Liver (tissue), 7 donors: ENCODE measurements at regions not wholly inside any gene's neighbourhood (a gene's known extent, or its start where the extent isn't known, plus 50 kb on each side); places are given as distances from the start of the nearest gene placed in this dataset.

ENCODE experiments used
- DNase-seq: peaks from one replicate; pipeline ENCODE4 v3.0.0-alpha.2; 2017; ENCODE audit warnings: low spot score
- H3K27ac ChIP-seq, 2 donors: one replicate each; pipeline ENCODE4 v1.7.0; 2013; ENCODE audit warnings: inconsistent platforms in 2 of 2, low read length in 2 of 2, control low read depth in 1 of 2, low read depth in 1 of 2, mild to moderate bottlenecking in 1 of 2
- H3K27me3 ChIP-seq, 4 donors: one replicate each; pipeline versions ENCODE4 v1.6.1 to v1.7.0; 2013; ENCODE audit warnings: low read length in 3 of 4, inconsistent platforms in 1 of 4, mild to moderate bottlenecking in 1 of 4, moderate library complexity in 1 of 4; ENCODE audit not compliant: control insufficient read depth in 4 of 4, insufficient read depth in 4 of 4
- H3K36me3 ChIP-seq, 4 donors: one replicate each; pipeline versions ENCODE4 v1.6.1 to v1.7.0; 2013; ENCODE audit warnings: low read length in 3 of 4, mild to moderate bottlenecking in 3 of 4, low read depth in 1 of 4, moderate library complexity in 1 of 4; ENCODE audit not compliant: control insufficient read depth in 4 of 4, insufficient read depth in 3 of 4
- H3K4me1 ChIP-seq, 4 donors: one replicate each; pipeline versions ENCODE4 v1.6.1 to v1.7.0; 2013; ENCODE audit warnings: low read length in 3 of 4, mild to moderate bottlenecking in 3 of 4, moderate library complexity in 1 of 4; ENCODE audit not compliant: control insufficient read depth in 4 of 4, insufficient read depth in 4 of 4
- H3K4me3 ChIP-seq, 3 donors: one replicate each; pipeline versions ENCODE4 v1.6.1 to v1.7.0; 2013; ENCODE audit warnings: low read length in 3 of 3, control low read depth in 1 of 3, low read depth in 1 of 3, mild to moderate bottlenecking in 1 of 3
- H3K9ac ChIP-seq, 2 donors: one replicate each; pipeline ENCODE4 v1.7.0; 2013; ENCODE audit warnings: low read length in 2 of 2, mild to moderate bottlenecking in 2 of 2, moderate library complexity in 2 of 2, control low read depth in 1 of 2, low read depth in 1 of 2
- H3K9me3 ChIP-seq, 4 donors: one replicate each; pipeline versions ENCODE4 v1.6.1 to v1.7.0; 2013; ENCODE audit warnings: low read length in 3 of 4; ENCODE audit not compliant: control insufficient read depth in 4 of 4
- FOXA1 ChIP-seq: IDR thresholded peaks from 2 replicates; pipeline ENCODE4 v1.6.1; 2016; ENCODE audit warnings: antibody characterized with exemption
- FOXA2 ChIP-seq: IDR thresholded peaks from 2 replicates; pipeline ENCODE4 v1.6.1; 2016; ENCODE audit warnings: antibody characterized with exemption
- GABPA ChIP-seq, 2 donors: IDR thresholded peaks in 1 of 2; conservative IDR thresholded peaks in 1 of 2; 2 replicates each; pipeline ENCODE4 v1.6.1; 2016; ENCODE audit warnings: antibody characterized with exemption in 2 of 2, mild to moderate bottlenecking in 1 of 2, moderate library complexity in 1 of 2
- JUND ChIP-seq, 2 donors: IDR thresholded peaks; 2 replicates each; pipeline ENCODE4 v1.6.1; 2016; ENCODE audit warnings: antibody characterized with exemption in 2 of 2
- NR2F2 ChIP-seq: IDR thresholded peaks from 2 replicates; pipeline ENCODE4 v1.6.1; 2016; ENCODE audit warnings: antibody characterized with exemption
- RAD21 ChIP-seq, 2 donors: IDR thresholded peaks; 2 replicates each; pipeline ENCODE4 v1.6.1; 2016; ENCODE audit warnings: antibody characterized with exemption in 2 of 2, mild to moderate bottlenecking in 2 of 2
- RXRA ChIP-seq, 2 donors: IDR thresholded peaks; 2 replicates each; pipeline ENCODE4 v1.6.1; 2017 to 2018; ENCODE audit warnings: antibody characterized with exemption in 2 of 2, mild to moderate bottlenecking in 1 of 2
- SP1 ChIP-seq: IDR thresholded peaks from 2 replicates; pipeline ENCODE4 v1.6.1; 2018; ENCODE audit warnings: antibody characterized with exemption, mild to moderate bottlenecking
- TAF1 ChIP-seq: conservative IDR thresholded peaks from 2 replicates; pipeline ENCODE4 v1.6.1; 2016; ENCODE audit warnings: antibody characterized with exemption, mild to moderate bottlenecking
- YY1 ChIP-seq: IDR thresholded peaks from 2 replicates; pipeline ENCODE4 v1.6.1; 2016; ENCODE audit warnings: antibody characterized with exemption, mild to moderate bottlenecking
- WGBS: extraction: QIAGEN DNeasy Blood & Tissue Kit; methylation state at CpG from one replicate; pipeline ENCODE4 v1.1.7; 2013; 5-methylcytosine and 5-hydroxymethylcytosine counted together
- TF ChIP-seq, protein P1 (sequence below): IDR thresholded peaks from 2 replicates; pipeline ENCODE4 v1.6.1; 2016; ENCODE audit warnings: antibody characterized with exemption
- TF ChIP-seq, protein P2 (sequence below): IDR thresholded peaks from 2 replicates; pipeline ENCODE4 v1.6.1; 2016; ENCODE audit warnings: antibody characterized with exemption, mild to moderate bottlenecking
- TF ChIP-seq, protein P3 (sequence below): IDR thresholded peaks from 2 replicates; pipeline ENCODE4 v1.6.1; 2016; ENCODE audit warnings: antibody characterized with exemption
- TF ChIP-seq, protein P4 (sequence below): IDR thresholded peaks from 2 replicates; pipeline ENCODE4 v1.6.1; 2016; ENCODE audit warnings: antibody characterized with exemption
- donor health status: healthy.
- donor health status: healthy.
- donor health status: healthy.
- donor health status: healthy.

DNA sequence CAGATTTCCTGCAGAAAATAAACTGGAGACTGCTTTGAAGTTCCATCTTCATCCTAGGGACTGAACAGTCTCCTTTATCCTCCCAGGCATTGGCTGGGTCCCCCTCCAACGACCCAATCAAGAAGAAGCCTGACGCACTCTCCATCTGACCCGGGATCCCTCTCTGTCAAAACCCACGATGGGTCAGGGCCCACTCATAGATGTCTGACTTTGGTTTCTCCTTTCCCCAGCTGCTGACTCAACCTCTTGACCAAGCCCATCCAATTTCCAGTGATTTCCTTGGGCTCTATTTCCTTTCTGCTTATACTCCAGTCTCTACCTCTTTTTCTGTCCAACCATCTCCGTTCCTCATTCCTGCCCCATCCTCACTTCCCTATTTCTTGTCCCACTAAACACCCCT, 189.7 kb downstream of the MIAT start:
- H3K9ac ChIP-seq = no peak overlapping the region
- H3K4me3 ChIP-seq = no peak overlapping the region
- H3K9me3 ChIP-seq = no peaks in the 10 kb centered on the region
- H3K27ac ChIP-seq = no peak overlapping the region
- WGBS = 69% methylated on average over 5 of the region's 5 CpGs
- DNase-seq = no peak
- H3K4me1 ChIP-seq = no peaks in the 10 kb centered on the region
- H3K36me3 ChIP-seq = no peaks in the 10 kb centered on the region
- no peak for TF ChIP-seq TAF1
- no peak for TF ChIP-seq GABPA (IDR thresholded peaks at IDR 0.05 in 1 of 2, conservative IDR thresholded peaks at IDR 0.05 in 1 of 2)
- TF ChIP-seq RXRA (IDR thresholded peaks at IDR 0.05) = no peak
- TF ChIP-seq, protein P1, sequence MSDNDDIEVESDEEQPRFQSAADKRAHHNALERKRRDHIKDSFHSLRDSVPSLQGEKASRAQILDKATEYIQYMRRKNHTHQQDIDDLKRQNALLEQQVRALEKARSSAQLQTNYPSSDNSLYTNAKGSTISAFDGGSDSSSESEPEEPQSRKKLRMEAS = no peak
- TF ChIP-seq NR2F2 = no peak
- no peak for TF ChIP-seq SP1
- no peaks in the 10 kb centered on the region for H3K27me3 ChIP-seq

DNA sequence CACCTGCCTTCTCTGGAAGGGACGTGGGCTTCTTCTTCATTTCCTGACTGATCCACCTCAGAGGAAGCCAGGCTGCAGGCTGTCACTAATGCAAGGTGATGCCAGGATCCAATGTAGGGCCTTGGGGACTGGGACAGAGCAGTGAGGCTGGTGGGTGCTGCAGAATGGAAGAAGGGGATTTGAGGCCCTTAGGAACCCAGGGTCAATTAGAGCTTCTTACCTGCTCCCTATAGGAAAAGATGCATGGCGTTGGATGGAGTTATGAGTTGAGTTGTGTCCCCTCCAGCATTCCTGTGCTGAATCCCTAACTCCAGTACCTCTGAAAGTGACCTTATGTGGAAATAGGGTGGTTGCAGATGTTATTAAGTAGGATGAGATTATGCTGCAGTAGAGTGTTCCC, 190.4 kb downstream of the MIAT start:
- Histone ChIP-seq H3K27me3 (no peaks in the 10 kb centered on the region), H3K36me3 (no peaks in the 10 kb centered on the region), H3K4me3 (no peak overlapping the region), H3K9me3 (no peaks in the 10 kb centered on the region), H3K27ac (no peak overlapping the region), H3K4me1 (no peaks in the 10 kb centered on the region), H3K9ac (no peak overlapping the region)
- WGBS = 86% methylated on average over 2 of the region's 2 CpGs
- DNase-seq = no peak
- TF ChIP-seq, protein P2, sequence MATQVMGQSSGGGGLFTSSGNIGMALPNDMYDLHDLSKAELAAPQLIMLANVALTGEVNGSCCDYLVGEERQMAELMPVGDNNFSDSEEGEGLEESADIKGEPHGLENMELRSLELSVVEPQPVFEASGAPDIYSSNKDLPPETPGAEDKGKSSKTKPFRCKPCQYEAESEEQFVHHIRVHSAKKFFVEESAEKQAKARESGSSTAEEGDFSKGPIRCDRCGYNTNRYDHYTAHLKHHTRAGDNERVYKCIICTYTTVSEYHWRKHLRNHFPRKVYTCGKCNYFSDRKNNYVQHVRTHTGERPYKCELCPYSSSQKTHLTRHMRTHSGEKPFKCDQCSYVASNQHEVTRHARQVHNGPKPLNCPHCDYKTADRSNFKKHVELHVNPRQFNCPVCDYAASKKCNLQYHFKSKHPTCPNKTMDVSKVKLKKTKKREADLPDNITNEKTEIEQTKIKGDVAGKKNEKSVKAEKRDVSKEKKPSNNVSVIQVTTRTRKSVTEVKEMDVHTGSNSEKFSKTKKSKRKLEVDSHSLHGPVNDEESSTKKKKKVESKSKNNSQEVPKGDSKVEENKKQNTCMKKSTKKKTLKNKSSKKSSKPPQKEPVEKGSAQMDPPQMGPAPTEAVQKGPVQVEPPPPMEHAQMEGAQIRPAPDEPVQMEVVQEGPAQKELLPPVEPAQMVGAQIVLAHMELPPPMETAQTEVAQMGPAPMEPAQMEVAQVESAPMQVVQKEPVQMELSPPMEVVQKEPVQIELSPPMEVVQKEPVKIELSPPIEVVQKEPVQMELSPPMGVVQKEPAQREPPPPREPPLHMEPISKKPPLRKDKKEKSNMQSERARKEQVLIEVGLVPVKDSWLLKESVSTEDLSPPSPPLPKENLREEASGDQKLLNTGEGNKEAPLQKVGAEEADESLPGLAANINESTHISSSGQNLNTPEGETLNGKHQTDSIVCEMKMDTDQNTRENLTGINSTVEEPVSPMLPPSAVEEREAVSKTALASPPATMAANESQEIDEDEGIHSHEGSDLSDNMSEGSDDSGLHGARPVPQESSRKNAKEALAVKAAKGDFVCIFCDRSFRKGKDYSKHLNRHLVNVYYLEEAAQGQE = no peak

DNA sequence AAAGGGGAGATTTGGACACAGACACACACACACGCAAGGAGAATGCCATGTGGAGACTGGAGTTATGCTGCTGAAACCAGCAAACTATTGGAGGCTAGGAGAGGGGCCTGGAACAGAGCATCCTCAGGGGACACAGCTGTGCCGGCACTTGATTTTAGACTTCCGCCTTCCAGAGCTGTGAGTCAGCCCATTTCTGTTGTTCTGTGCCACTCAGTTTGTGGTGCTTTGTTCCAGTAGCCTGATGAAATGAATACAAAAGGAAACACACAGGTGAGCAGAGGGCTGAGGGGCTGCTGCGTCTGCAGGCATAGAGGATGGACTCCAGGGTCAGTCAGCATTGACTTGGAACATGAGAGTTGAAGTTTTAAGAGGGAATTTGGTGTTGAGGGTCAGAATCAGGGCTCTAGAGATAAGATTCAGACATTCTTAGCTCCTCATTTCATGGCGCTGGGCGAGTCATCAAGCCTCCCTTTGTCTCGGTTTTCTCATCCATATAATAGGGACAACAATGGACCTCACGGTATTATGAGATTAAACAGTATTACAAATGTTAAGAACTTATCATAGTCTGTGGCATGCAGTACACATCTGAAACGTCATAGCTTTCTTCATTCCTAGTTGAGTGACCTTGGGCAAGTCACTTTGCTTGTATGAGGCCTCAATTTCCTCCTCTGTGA, 191.0 kb downstream of the MIAT start:
- no peak for TF ChIP-seq YY1
- TF ChIP-seq, protein P3, sequence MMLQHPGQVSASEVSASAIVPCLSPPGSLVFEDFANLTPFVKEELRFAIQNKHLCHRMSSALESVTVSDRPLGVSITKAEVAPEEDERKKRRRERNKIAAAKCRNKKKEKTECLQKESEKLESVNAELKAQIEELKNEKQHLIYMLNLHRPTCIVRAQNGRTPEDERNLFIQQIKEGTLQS = no peak
- no peak for TF ChIP-seq FOXA1
- TF ChIP-seq FOXA2 = no peak
- TF ChIP-seq, protein P4, sequence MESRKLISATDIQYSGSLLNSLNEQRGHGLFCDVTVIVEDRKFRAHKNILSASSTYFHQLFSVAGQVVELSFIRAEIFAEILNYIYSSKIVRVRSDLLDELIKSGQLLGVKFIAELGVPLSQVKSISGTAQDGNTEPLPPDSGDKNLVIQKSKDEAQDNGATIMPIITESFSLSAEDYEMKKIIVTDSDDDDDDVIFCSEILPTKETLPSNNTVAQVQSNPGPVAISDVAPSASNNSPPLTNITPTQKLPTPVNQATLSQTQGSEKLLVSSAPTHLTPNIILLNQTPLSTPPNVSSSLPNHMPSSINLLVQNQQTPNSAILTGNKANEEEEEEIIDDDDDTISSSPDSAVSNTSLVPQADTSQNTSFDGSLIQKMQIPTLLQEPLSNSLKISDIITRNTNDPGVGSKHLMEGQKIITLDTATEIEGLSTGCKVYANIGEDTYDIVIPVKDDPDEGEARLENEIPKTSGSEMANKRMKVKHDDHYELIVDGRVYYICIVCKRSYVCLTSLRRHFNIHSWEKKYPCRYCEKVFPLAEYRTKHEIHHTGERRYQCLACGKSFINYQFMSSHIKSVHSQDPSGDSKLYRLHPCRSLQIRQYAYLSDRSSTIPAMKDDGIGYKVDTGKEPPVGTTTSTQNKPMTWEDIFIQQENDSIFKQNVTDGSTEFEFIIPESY = no peak
- TF ChIP-seq TAF1 = no peak
- no peak for TF ChIP-seq SP1
- TF ChIP-seq RAD21 (IDR thresholded peaks at IDR 0.05) = no peak
- TF ChIP-seq RXRA (IDR thresholded peaks at IDR 0.05) = no peak
- TF ChIP-seq JUND (IDR thresholded peaks at IDR 0.05) = no peak
- DNase-seq = no peak
- no peaks in the 10 kb centered on the region for H3K4me1 ChIP-seq
- 74% methylated on average over 9 of the region's 9 CpGs for WGBS
- H3K36me3 ChIP-seq = no peaks in the 10 kb centered on the region
- no peak overlapping the region for H3K9ac ChIP-seq
- H3K27ac ChIP-seq = no peak overlapping the region
- H3K27me3 ChIP-seq = no peaks in the 10 kb centered on the region
- H3K4me3 ChIP-seq = no peak overlapping the region
- H3K9me3 ChIP-seq = no peaks in the 10 kb centered on the region
